ENCODE measurements at regions not wholly inside any gene's neighbourhood (a gene's known extent, or its start where the extent isn't known, plus 50 kb on each side); places are given as distances from the start of the nearest gene placed in this dataset.

GRCh38 chr5:68093455-68094159 is 121.9 kb upstream of the PIK3R1 start:
- Histone ChIP-seq H3K79me2 (ENCODE audit: control insufficient read depth, insufficient read depth, low read length) (no peaks in the 10 kb centered on the region), H3K9me3 (replicated peaks; ENCODE audit: control insufficient read depth, insufficient read depth, low read length) (peaks cover 2% of the 10 kb centered on the region; the same call in 1 of the 3 replicates), H3K9ac (ENCODE audit: control insufficient read depth, insufficient read depth, low read length) (no peak overlapping the region), H4K20me1 (ENCODE audit: control insufficient read depth, insufficient read depth) (no peaks in the 10 kb centered on the region), H3K4me1 (ENCODE audit: control insufficient read depth, insufficient read depth, low read length) (no peaks in the 10 kb centered on the region), H3K36me3 (ENCODE audit: control insufficient read depth in 2 of 2, insufficient read depth in 2 of 2, low read length in 1 of 2) (no peaks in the 10 kb centered on the region), H3K27ac (ENCODE audit: control insufficient read depth, insufficient read depth) (no peak overlapping the region), H3K4me3 (no peak overlapping the region), H3K4me2 (ENCODE audit: control insufficient read depth, insufficient read depth) (no peak overlapping the region), H2AFZ (ENCODE audit: control insufficient read depth, low read depth, low read length) (no peak overlapping the region), H3K27me3 (replicated peaks in 1 of 2; ENCODE audit: control insufficient read depth in 2 of 2, insufficient read depth in 2 of 2, low read length in 1 of 2) (no peaks in the 10 kb centered on the region)
- no peak for DNase-seq (ENCODE audit: low read depth, low spot score)
- no TSS peak for BruUV-seq (replicated peaks)
- ChIA-PET POLR2A (no interaction called here), CTCF (no interaction called here), SMC1A (ENCODE audit: uncharacterized antibody, unreplicated experiment) (interaction anchor here (0.6 to 0.7 kb wide), 2 partner anchors 28 to 131 kb away, joined by 3 read pairs; no protein-coding TSS in a partner anchor), RAD21 (ENCODE audit: unreplicated experiment) (no interaction called here)
- no peak for ATAC-seq
- in situ Hi-C loops (cut with MboI): no loop called here
- TF ChIP-seq ZNF687 (IDR thresholded peaks at IDR 0.05) (no peak), ETV6 (conservative IDR thresholded peaks at IDR 0.05 in 1 of 2, IDR thresholded peaks at IDR 0.05 in 1 of 2; ENCODE audit: borderline replicate concordance in 1 of 2, low read depth in 1 of 2) (no peak), ATF2 (IDR thresholded peaks at IDR 0.05; ENCODE audit: low read length) (no peak), MAX (IDR thresholded peaks at IDR 0.05; ENCODE audit: low read depth, low read length) (no peak), ZNF384 (IDR thresholded peaks at IDR 0.05; ENCODE audit: borderline replicate concordance, low read depth, low read length) (no peak), EZH2 (IDR thresholded peaks at IDR 0.05; ENCODE audit: borderline replicate concordance, control insufficient read depth, low read depth, low read length) (no peak), POLR2AphosphoS2 (IDR thresholded peaks at IDR 0.05; ENCODE audit: low read depth, low read length) (no peak), SIN3A (IDR thresholded peaks at IDR 0.05; ENCODE audit: low read depth, low read length) (no peak), CHD4 (IDR thresholded peaks at IDR 0.05) (no peak), CREM (IDR thresholded peaks at IDR 0.05; ENCODE audit: low read depth) (no peak), CEBPZ (IDR thresholded peaks at IDR 0.05; ENCODE audit: low read depth, low read length) (no peak), ZBED1 (IDR thresholded peaks at IDR 0.05; ENCODE audit: borderline replicate concordance) (no peak)
- 49% methylated on average over 3 of the region's 3 CpGs for WGBS (ENCODE audit: insufficient coverage, insufficient replicate concordance, low lambda C conversion rate, missing lambda C conversion rate)
- intact Hi-C loops (cut with micrococcal nuclease; ENCODE audit: unreplicated experiment): no loop called here
- FAIRE-seq: no peak
